Endothelial cell of umbilical vein (primary cell): ENCODE measurements at regions not wholly inside any gene's neighbourhood (a gene's known extent, or its start where the extent isn't known, plus 50 kb on each side); places are given as distances from the start of the nearest gene placed in this dataset.

ENCODE experiments used
- BruUV-seq: library from RNA; stranded (reverse); fragments of 400-500 nt; replicated peaks from 2 replicates; lab custom pipeline; 2021; lab: Mats Ljungman, UMichigan
- CTCF ChIA-PET: fragments of 300-600, 350-600 bp; sonication (Branson Sonifier 250); formaldehyde crosslinking; loops from one replicate; lab custom pipeline; 2021; ENCODE audit warnings: antibody characterized with exemption, inconsistent platforms; lab: Charles Lee
- POLR2A ChIA-PET: fragments of 300-600, 350-600 bp; sonication (Branson Sonifier 250); formaldehyde crosslinking; loops from one replicate; lab custom pipeline; 2021; ENCODE audit warnings: antibody characterized with exemption, inconsistent platforms; lab: Charles Lee
- DNase-seq: peaks from one replicate; pipeline ENCODE4 v3.0.0-alpha.2; 2011; ENCODE audit warnings: low read depth, low spot score
- FAIRE-seq: peaks from 2 replicates; lab custom pipeline; 2011; peaks lifted over from hg19 to GRCh38; lab: Jason Lieb, UNC
- H2AFZ ChIP-seq: 2 replicates; pipeline ENCODE4 v1.6.0; 2012; ENCODE audit warnings: low read depth, low read length, control low read depth, inconsistent platforms
- H3K27ac ChIP-seq: 2 replicates; pipeline ENCODE4 v1.5.1; 2011; ENCODE audit warnings: low read depth, mild to moderate bottlenecking, control low read depth, low read length, moderate library complexity; ENCODE audit not compliant: insufficient read depth
- H3K27me3 ChIP-seq, 2 experiments: 2 replicates each; pipeline versions ENCODE4 v1.6.0 to v1.6.1; 2011; ENCODE audit warnings: low read length in 2 of 2, mixed read lengths in 1 of 2; ENCODE audit not compliant: control insufficient read depth in 2 of 2, insufficient read depth in 2 of 2
- H3K36me3 ChIP-seq, 2 experiments: 2 replicates in 1 of 2; 3 replicates in 1 of 2; pipeline ENCODE4 v1.5.1; 2011; ENCODE audit warnings: low read length in 2 of 2, mild to moderate bottlenecking in 1 of 2, moderate library complexity in 1 of 2; ENCODE audit not compliant: control insufficient read depth in 2 of 2, insufficient read depth in 2 of 2; ENCODE audit errors: extremely low read depth in 1 of 2
- H3K4me1 ChIP-seq: 3 replicates; pipeline ENCODE4 v1.5.1; 2011; ENCODE audit warnings: mild to moderate bottlenecking, low read length; ENCODE audit not compliant: control insufficient read depth, insufficient read depth; ENCODE audit errors: extremely low read depth
- H3K4me2 ChIP-seq: 2 replicates; pipeline ENCODE4 v1.6.1; 2011; ENCODE audit warnings: low read length, control low read depth, mixed read lengths; ENCODE audit not compliant: insufficient read depth
- H3K4me3 ChIP-seq, 3 experiments: fragments of 200-600 bp in 1 of 3; sonication (generic), shearing (Covaris generic) in 1 of 3; replicated peaks in 1 of 3; 2 replicates each; pipeline ENCODE4 v1.5.1; 2011 to 2016; ENCODE audit warnings: control low read depth in 3 of 3, low read length in 3 of 3, mild to moderate bottlenecking in 2 of 3, inconsistent platforms in 1 of 3, low read depth in 1 of 3, moderate library complexity in 1 of 3; ENCODE audit not compliant: insufficient read depth in 1 of 3
- H3K79me2 ChIP-seq: 2 replicates; pipeline ENCODE4 v1.6.0; 2012; ENCODE audit warnings: low read length, inconsistent platforms; ENCODE audit not compliant: control insufficient read depth, insufficient read depth
- H3K9ac ChIP-seq: replicated peaks from 2 replicates; pipeline ENCODE3; 2011; ENCODE audit warnings: low read length, control low read depth; ENCODE audit not compliant: insufficient read depth; ENCODE audit errors: extremely low read depth
- H3K9me1 ChIP-seq: replicated peaks from 3 replicates; pipeline ENCODE4 v1.6.0; 2011; ENCODE audit warnings: mild to moderate bottlenecking, low read length; ENCODE audit not compliant: control insufficient read depth, insufficient read depth; ENCODE audit errors: extremely low read depth
- H3K9me3 ChIP-seq: replicated peaks from 2 replicates; pipeline ENCODE4 v1.5.1; 2012; ENCODE audit warnings: low read length, inconsistent platforms; ENCODE audit not compliant: control insufficient read depth, insufficient read depth
- H4K20me1 ChIP-seq: replicated peaks from 2 replicates; pipeline ENCODE3; 2011; ENCODE audit warnings: mild to moderate bottlenecking, low read length; ENCODE audit not compliant: control insufficient read depth, insufficient read depth; ENCODE audit errors: extremely low read depth
- EZH2 ChIP-seq: IDR thresholded peaks from 2 replicates; pipeline ENCODE4 v1.6.1; 2012; ENCODE audit warnings: borderline replicate concordance, low read depth, mild to moderate bottlenecking, moderate library complexity, low read length, inconsistent platforms; ENCODE audit not compliant: severe bottlenecking
- FOS ChIP-seq: IDR thresholded peaks from 2 replicates; pipeline ENCODE4 v1.6.1; 2011; ENCODE audit warnings: mild to moderate bottlenecking, low read length, moderate library complexity, borderline replicate concordance; ENCODE audit not compliant: insufficient read depth
- JUN ChIP-seq: IDR thresholded peaks from 2 replicates; pipeline ENCODE4 v1.6.1; 2011; ENCODE audit warnings: borderline replicate concordance, low read depth; ENCODE audit not compliant: insufficient read length, insufficient read depth
- MYC ChIP-seq: IDR thresholded peaks from one replicate; pipeline ENCODE4 v1.6.1; 2011; ENCODE audit warnings: mild to moderate bottlenecking, low read depth, low read length
- POLR2A ChIP-seq: IDR thresholded peaks from 2 replicates; pipeline ENCODE4 v1.6.1; 2012; ENCODE audit warnings: low read depth, mild to moderate bottlenecking, control low read depth, low read length
- POLR2AphosphoS5 ChIP-seq: IDR thresholded peaks from 2 replicates; pipeline ENCODE4 v1.6.1; 2012; ENCODE audit warnings: low read depth, mild to moderate bottlenecking, control low read depth, low read length, moderate library complexity; ENCODE audit not compliant: insufficient read depth
- dilution Hi-C: fragments of 300-500 bp; cut with MboI; formaldehyde crosslinking; loops from one replicate; pipeline ENCODE4 v1.15.0; 2019; ENCODE audit warnings: low sequenced_read_pairs; ENCODE audit not compliant: extremely low pct_ligation_motif_present
- intact Hi-C: fragments of 100-400 bp; cut with micrococcal nuclease; formaldehyde crosslinking; loops from one replicate; pipeline ENCODE4 v1.10.0; 2022
- TF ChIP-seq, protein P1 (sequence below), 2 donors: IDR thresholded peaks; 1 replicate in 1 of 2; 2 replicates in 1 of 2; pipeline ENCODE4 v1.5.1; 2011; ENCODE audit warnings: low read length in 2 of 2, mild to moderate bottlenecking in 2 of 2, moderate library complexity in 2 of 2, control low read depth in 1 of 2, inconsistent platforms in 1 of 2, low read depth in 1 of 2; ENCODE audit not compliant: insufficient read depth in 1 of 2; ENCODE audit errors: extremely low read depth in 1 of 2
- TF ChIP-seq, protein P2 (sequence below): IDR thresholded peaks from 2 replicates; pipeline ENCODE4 v1.6.1; 2011; ENCODE audit not compliant: insufficient read depth, insufficient read length

DNA sequence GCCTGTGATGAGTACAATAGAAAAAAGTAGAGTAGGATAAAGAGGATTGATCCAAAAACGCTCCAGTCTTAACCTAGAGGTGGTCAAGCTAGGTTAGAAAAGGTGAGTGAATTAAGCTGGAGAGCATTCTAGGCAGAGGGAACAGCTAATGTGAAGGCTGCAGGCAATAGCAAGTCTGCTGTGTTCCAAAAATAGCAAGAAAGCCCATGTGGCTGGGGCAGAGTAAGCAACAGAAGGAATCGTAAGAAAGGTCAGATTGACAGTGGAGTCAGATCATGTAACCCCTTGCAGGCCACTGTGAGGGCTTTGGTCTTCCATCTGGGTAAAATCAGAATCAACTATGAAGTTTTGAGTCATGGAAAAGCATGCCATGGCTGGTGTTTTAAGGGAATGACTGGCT is 155.0 kb downstream of the OPN5 start:
- CTCF ChIA-PET = no interaction called here
- Histone ChIP-seq H3K4me2 (no peak overlapping the region), H4K20me1 (no peaks in the 10 kb centered on the region), H3K79me2 (no peaks in the 10 kb centered on the region), H3K9me3 (no peaks in the 10 kb centered on the region), H3K9ac (no peak overlapping the region), H3K27ac (no peak overlapping the region), H2AFZ (no peak overlapping the region), H3K4me1 (no peaks in the 10 kb centered on the region), H3K4me3 (no peak overlapping the region), H3K36me3 (no peaks in the 10 kb centered on the region), H3K27me3 (no peaks in the 10 kb centered on the region), H3K9me1 (no peaks in the 10 kb centered on the region)
- POLR2A ChIA-PET = no interaction called here
- BruUV-seq = no TSS peak
- dilution Hi-C loops = no loop called here
- intact Hi-C loops = no loop called here
- TF ChIP-seq POLR2A = no peak
- TF ChIP-seq, protein P1, sequence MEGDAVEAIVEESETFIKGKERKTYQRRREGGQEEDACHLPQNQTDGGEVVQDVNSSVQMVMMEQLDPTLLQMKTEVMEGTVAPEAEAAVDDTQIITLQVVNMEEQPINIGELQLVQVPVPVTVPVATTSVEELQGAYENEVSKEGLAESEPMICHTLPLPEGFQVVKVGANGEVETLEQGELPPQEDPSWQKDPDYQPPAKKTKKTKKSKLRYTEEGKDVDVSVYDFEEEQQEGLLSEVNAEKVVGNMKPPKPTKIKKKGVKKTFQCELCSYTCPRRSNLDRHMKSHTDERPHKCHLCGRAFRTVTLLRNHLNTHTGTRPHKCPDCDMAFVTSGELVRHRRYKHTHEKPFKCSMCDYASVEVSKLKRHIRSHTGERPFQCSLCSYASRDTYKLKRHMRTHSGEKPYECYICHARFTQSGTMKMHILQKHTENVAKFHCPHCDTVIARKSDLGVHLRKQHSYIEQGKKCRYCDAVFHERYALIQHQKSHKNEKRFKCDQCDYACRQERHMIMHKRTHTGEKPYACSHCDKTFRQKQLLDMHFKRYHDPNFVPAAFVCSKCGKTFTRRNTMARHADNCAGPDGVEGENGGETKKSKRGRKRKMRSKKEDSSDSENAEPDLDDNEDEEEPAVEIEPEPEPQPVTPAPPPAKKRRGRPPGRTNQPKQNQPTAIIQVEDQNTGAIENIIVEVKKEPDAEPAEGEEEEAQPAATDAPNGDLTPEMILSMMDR (IDR thresholded peaks at IDR 0.05; ENCODE audit: extremely low read depth in 1 of 2, insufficient read depth in 1 of 2, low read depth in 1 of 2, low read length in 2 of 2) = no peak
- TF ChIP-seq MYC = no peak
- no peak for TF ChIP-seq JUN
- TF ChIP-seq EZH2 = no peak
- TF ChIP-seq, protein P2, sequence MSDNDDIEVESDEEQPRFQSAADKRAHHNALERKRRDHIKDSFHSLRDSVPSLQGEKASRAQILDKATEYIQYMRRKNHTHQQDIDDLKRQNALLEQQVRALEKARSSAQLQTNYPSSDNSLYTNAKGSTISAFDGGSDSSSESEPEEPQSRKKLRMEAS = no peak
- no peak for TF ChIP-seq POLR2AphosphoS5
- no peak for TF ChIP-seq FOS
- FAIRE-seq (no peak), DNase-seq (no peak)
